ENCODE measurements at regions not wholly inside any gene's neighbourhood (a gene's known extent, or its start where the extent isn't known, plus 50 kb on each side); places are given as distances from the start of the nearest gene placed in this dataset.

GRCh38 chr3:59178698-59179097 is 128.9 kb upstream of the CFAP20DC start:
- no peak for TF ChIP-seq CTCF (conservative IDR thresholded peaks at IDR 0.05)
- no peak for TF ChIP-seq EZH2 (IDR thresholded peaks at IDR 0.05; ENCODE audit: low read depth)

Measured in PC-9 (cell line).